Endothelial cell of umbilical vein (primary cell): ENCODE measurements at regions not wholly inside any gene's neighbourhood (a gene's known extent, or its start where the extent isn't known, plus 50 kb on each side); places are given as distances from the start of the nearest gene placed in this dataset.

Source experiments
- BruUV-seq: library from RNA; stranded (reverse); fragments of 400-500 nt; replicated peaks from 2 replicates; lab custom pipeline; 2021; lab: Mats Ljungman, UMichigan
- CTCF ChIA-PET: fragments of 300-600, 350-600 bp; sonication (Branson Sonifier 250); formaldehyde crosslinking; loops from one replicate; lab custom pipeline; 2021; ENCODE audit warnings: antibody characterized with exemption, inconsistent platforms; lab: Charles Lee
- POLR2A ChIA-PET: fragments of 300-600, 350-600 bp; sonication (Branson Sonifier 250); formaldehyde crosslinking; loops from one replicate; lab custom pipeline; 2021; ENCODE audit warnings: antibody characterized with exemption, inconsistent platforms; lab: Charles Lee
- DNase-seq: peaks from one replicate; pipeline ENCODE4 v3.0.0-alpha.2; 2011; ENCODE audit warnings: low read depth, low spot score
- FAIRE-seq: peaks from 2 replicates; lab custom pipeline; 2011; peaks lifted over from hg19 to GRCh38; lab: Jason Lieb, UNC
- H2AFZ ChIP-seq: 2 replicates; pipeline ENCODE4 v1.6.0; 2012; ENCODE audit warnings: low read depth, low read length, control low read depth, inconsistent platforms
- H3K27ac ChIP-seq: 2 replicates; pipeline ENCODE4 v1.5.1; 2011; ENCODE audit warnings: low read depth, mild to moderate bottlenecking, control low read depth, low read length, moderate library complexity; ENCODE audit not compliant: insufficient read depth
- H3K27me3 ChIP-seq, 2 experiments: 2 replicates each; pipeline versions ENCODE4 v1.6.0 to v1.6.1; 2011; ENCODE audit warnings: low read length in 2 of 2, mixed read lengths in 1 of 2; ENCODE audit not compliant: control insufficient read depth in 2 of 2, insufficient read depth in 2 of 2
- H3K36me3 ChIP-seq, 2 experiments: 2 replicates in 1 of 2; 3 replicates in 1 of 2; pipeline ENCODE4 v1.5.1; 2011; ENCODE audit warnings: low read length in 2 of 2, mild to moderate bottlenecking in 1 of 2, moderate library complexity in 1 of 2; ENCODE audit not compliant: control insufficient read depth in 2 of 2, insufficient read depth in 2 of 2; ENCODE audit errors: extremely low read depth in 1 of 2
- H3K4me1 ChIP-seq: 3 replicates; pipeline ENCODE4 v1.5.1; 2011; ENCODE audit warnings: mild to moderate bottlenecking, low read length; ENCODE audit not compliant: control insufficient read depth, insufficient read depth; ENCODE audit errors: extremely low read depth
- H3K4me2 ChIP-seq: 2 replicates; pipeline ENCODE4 v1.6.1; 2011; ENCODE audit warnings: low read length, control low read depth, mixed read lengths; ENCODE audit not compliant: insufficient read depth
- H3K4me3 ChIP-seq, 3 experiments: fragments of 200-600 bp in 1 of 3; sonication (generic), shearing (Covaris generic) in 1 of 3; replicated peaks in 1 of 3; 2 replicates each; pipeline ENCODE4 v1.5.1; 2011 to 2016; ENCODE audit warnings: control low read depth in 3 of 3, low read length in 3 of 3, mild to moderate bottlenecking in 2 of 3, inconsistent platforms in 1 of 3, low read depth in 1 of 3, moderate library complexity in 1 of 3; ENCODE audit not compliant: insufficient read depth in 1 of 3
- H3K79me2 ChIP-seq: 2 replicates; pipeline ENCODE4 v1.6.0; 2012; ENCODE audit warnings: low read length, inconsistent platforms; ENCODE audit not compliant: control insufficient read depth, insufficient read depth
- H3K9ac ChIP-seq: replicated peaks from 2 replicates; pipeline ENCODE3; 2011; ENCODE audit warnings: low read length, control low read depth; ENCODE audit not compliant: insufficient read depth; ENCODE audit errors: extremely low read depth
- H3K9me1 ChIP-seq: replicated peaks from 3 replicates; pipeline ENCODE4 v1.6.0; 2011; ENCODE audit warnings: mild to moderate bottlenecking, low read length; ENCODE audit not compliant: control insufficient read depth, insufficient read depth; ENCODE audit errors: extremely low read depth
- H3K9me3 ChIP-seq: replicated peaks from 2 replicates; pipeline ENCODE4 v1.5.1; 2012; ENCODE audit warnings: low read length, inconsistent platforms; ENCODE audit not compliant: control insufficient read depth, insufficient read depth
- H4K20me1 ChIP-seq: replicated peaks from 2 replicates; pipeline ENCODE3; 2011; ENCODE audit warnings: mild to moderate bottlenecking, low read length; ENCODE audit not compliant: control insufficient read depth, insufficient read depth; ENCODE audit errors: extremely low read depth
- EZH2 ChIP-seq: IDR thresholded peaks from 2 replicates; pipeline ENCODE4 v1.6.1; 2012; ENCODE audit warnings: borderline replicate concordance, low read depth, mild to moderate bottlenecking, moderate library complexity, low read length, inconsistent platforms; ENCODE audit not compliant: severe bottlenecking
- FOS ChIP-seq: IDR thresholded peaks from 2 replicates; pipeline ENCODE4 v1.6.1; 2011; ENCODE audit warnings: mild to moderate bottlenecking, low read length, moderate library complexity, borderline replicate concordance; ENCODE audit not compliant: insufficient read depth
- GATA2 ChIP-seq: IDR thresholded peaks from 2 replicates; pipeline ENCODE4 v1.7.0; 2011; ENCODE audit warnings: low read depth, mild to moderate bottlenecking, moderate library complexity, mixed read lengths, low read length; ENCODE audit not compliant: insufficient read length, insufficient read depth
- JUN ChIP-seq: IDR thresholded peaks from 2 replicates; pipeline ENCODE4 v1.6.1; 2011; ENCODE audit warnings: borderline replicate concordance, low read depth; ENCODE audit not compliant: insufficient read length, insufficient read depth
- MYC ChIP-seq: IDR thresholded peaks from one replicate; pipeline ENCODE4 v1.6.1; 2011; ENCODE audit warnings: mild to moderate bottlenecking, low read depth, low read length
- POLR2A ChIP-seq: IDR thresholded peaks from 2 replicates; pipeline ENCODE4 v1.6.1; 2012; ENCODE audit warnings: low read depth, mild to moderate bottlenecking, control low read depth, low read length
- POLR2AphosphoS5 ChIP-seq: IDR thresholded peaks from 2 replicates; pipeline ENCODE4 v1.6.1; 2012; ENCODE audit warnings: low read depth, mild to moderate bottlenecking, control low read depth, low read length, moderate library complexity; ENCODE audit not compliant: insufficient read depth
- dilution Hi-C: fragments of 300-500 bp; cut with MboI; formaldehyde crosslinking; loops from one replicate; pipeline ENCODE4 v1.15.0; 2019; ENCODE audit warnings: low sequenced_read_pairs; ENCODE audit not compliant: extremely low pct_ligation_motif_present
- intact Hi-C: fragments of 100-400 bp; cut with micrococcal nuclease; formaldehyde crosslinking; loops from one replicate; pipeline ENCODE4 v1.10.0; 2022
- TF ChIP-seq, protein P1 (sequence below), 2 donors: IDR thresholded peaks; 1 replicate in 1 of 2; 2 replicates in 1 of 2; pipeline ENCODE4 v1.5.1; 2011; ENCODE audit warnings: low read length in 2 of 2, mild to moderate bottlenecking in 2 of 2, moderate library complexity in 2 of 2, control low read depth in 1 of 2, inconsistent platforms in 1 of 2, low read depth in 1 of 2; ENCODE audit not compliant: insufficient read depth in 1 of 2; ENCODE audit errors: extremely low read depth in 1 of 2
- TF ChIP-seq, protein P2 (sequence below): IDR thresholded peaks from 2 replicates; pipeline ENCODE4 v1.6.1; 2011; ENCODE audit not compliant: insufficient read depth, insufficient read length

DNA sequence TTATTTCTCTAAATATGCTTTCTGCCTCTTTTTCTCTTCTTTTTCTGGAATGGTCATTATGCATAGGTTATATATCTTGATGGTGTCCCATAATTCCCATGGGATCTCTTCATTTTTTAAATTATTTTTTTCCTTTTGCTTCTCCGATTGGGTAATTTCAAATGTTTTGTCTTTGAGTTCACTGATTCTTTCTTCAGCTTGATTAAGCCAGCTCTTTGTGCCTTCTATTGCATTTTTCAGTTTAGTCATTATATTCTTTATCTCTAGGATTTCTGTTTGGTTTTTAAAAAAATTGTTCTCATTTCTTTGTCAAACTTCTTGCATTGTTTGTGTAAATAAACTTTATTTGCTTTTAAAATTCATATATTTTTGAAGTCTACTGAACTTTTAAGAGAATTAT is 251.1 kb downstream of the INSIG2 start:
- Histone ChIP-seq H3K9me3 (no peaks in the 10 kb centered on the region), H3K27ac (no peak overlapping the region), H3K4me2 (no peak overlapping the region), H3K9ac (no peak overlapping the region), H3K36me3 (no peaks in the 10 kb centered on the region), H3K27me3 (peaks cover 0 to 1% of the 10 kb centered on the region in 2 experiments), H2AFZ (no peak overlapping the region), H3K4me3 (no peak overlapping the region), H3K79me2 (no peaks in the 10 kb centered on the region), H3K4me1 (no peaks in the 10 kb centered on the region), H3K9me1 (no peaks in the 10 kb centered on the region), H4K20me1 (no peaks in the 10 kb centered on the region)
- ChIA-PET POLR2A (no interaction called here), CTCF (no interaction called here)
- DNase-seq (no peak), FAIRE-seq (no peak)
- no TSS peak for BruUV-seq
- intact Hi-C loops, result no loop called here
- dilution Hi-C loops, result no loop called here
- TF ChIP-seq POLR2A (no peak), JUN (no peak), FOS (no peak), GATA2 (no peak), POLR2AphosphoS5 (no peak), EZH2 (no peak), MYC (no peak)
- TF ChIP-seq, protein P1, sequence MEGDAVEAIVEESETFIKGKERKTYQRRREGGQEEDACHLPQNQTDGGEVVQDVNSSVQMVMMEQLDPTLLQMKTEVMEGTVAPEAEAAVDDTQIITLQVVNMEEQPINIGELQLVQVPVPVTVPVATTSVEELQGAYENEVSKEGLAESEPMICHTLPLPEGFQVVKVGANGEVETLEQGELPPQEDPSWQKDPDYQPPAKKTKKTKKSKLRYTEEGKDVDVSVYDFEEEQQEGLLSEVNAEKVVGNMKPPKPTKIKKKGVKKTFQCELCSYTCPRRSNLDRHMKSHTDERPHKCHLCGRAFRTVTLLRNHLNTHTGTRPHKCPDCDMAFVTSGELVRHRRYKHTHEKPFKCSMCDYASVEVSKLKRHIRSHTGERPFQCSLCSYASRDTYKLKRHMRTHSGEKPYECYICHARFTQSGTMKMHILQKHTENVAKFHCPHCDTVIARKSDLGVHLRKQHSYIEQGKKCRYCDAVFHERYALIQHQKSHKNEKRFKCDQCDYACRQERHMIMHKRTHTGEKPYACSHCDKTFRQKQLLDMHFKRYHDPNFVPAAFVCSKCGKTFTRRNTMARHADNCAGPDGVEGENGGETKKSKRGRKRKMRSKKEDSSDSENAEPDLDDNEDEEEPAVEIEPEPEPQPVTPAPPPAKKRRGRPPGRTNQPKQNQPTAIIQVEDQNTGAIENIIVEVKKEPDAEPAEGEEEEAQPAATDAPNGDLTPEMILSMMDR (IDR thresholded peaks at IDR 0.05; ENCODE audit: extremely low read depth in 1 of 2, insufficient read depth in 1 of 2, low read depth in 1 of 2, low read length in 2 of 2), result no peak
- TF ChIP-seq, protein P2, sequence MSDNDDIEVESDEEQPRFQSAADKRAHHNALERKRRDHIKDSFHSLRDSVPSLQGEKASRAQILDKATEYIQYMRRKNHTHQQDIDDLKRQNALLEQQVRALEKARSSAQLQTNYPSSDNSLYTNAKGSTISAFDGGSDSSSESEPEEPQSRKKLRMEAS, result no peak
